GM19468 (cell line): ENCODE measurements at regions not wholly inside any gene's neighbourhood (a gene's known extent, or its start where the extent isn't known, plus 50 kb on each side); places are given as distances from the start of the nearest gene placed in this dataset.

Experiments used
- ATAC-seq: cut with Tn5 transposase; IDR thresholded peaks from one replicate; pipeline ENCODE4 v1.9.1; 2021; ENCODE audit warnings: mild to moderate bottlenecking, moderate library complexity, moderate number of reproducible peaks; ENCODE audit not compliant: unreplicated experiment; ENCODE audit errors: extremely low read depth

- ATAC-seq = no peak
Measured at GRCh38 chr1:50358962-50359361, 64.3 kb downstream of the DMRTA2 start.

DNA sequence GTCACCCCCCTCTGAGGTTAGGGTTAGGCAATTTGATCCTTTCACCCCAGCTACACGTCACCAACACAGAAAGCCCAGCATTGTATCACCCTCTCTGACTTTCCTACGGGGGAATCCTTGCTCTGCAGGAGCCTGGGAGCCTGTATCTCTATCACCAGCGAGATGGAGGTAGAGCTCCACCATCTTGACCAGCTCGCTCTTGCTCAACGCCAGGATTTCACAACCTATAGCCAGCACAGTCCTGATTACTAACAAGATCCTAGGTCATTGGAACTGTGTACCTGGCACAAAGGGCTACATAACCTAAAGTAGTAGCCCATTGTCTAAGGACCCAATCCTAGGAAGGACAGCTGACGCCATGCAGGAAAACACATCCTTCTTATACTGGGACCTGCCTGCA, 66.1 kb downstream of the DMRTA2 start:
- no peak for ATAC-seq

DNA sequence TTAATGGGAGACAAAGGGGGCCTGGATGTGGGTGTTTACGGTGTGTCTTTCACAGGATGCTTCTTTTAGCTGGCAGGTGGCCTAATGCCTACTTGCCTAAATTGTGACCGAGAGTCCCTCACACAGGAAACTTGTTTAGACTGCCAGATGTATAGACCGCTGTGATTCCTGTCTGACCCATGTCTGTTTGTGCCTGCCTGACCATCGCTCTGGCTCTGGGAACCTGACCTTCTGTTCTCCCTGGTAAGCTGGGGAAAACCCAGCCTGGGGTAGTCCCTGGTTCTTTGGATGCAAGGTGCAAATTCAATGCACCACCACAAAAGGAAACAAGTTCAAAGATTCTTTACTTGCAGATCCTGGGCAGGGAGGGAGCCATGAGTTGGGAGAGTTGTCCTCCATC, 68.4 kb downstream of the DMRTA2 start:
- ATAC-seq = no peak

- ATAC-seq = no peak
Measured at GRCh38 chr1:50352428-50352827, 70.8 kb downstream of the DMRTA2 start.

- ATAC-seq = no peak
Measured at GRCh38 chr1:50350868-50351267, 72.4 kb downstream of the DMRTA2 start.

- no peak for ATAC-seq
Measured at GRCh38 chr1:50350421-50350820, 72.8 kb downstream of the DMRTA2 start.

DNA sequence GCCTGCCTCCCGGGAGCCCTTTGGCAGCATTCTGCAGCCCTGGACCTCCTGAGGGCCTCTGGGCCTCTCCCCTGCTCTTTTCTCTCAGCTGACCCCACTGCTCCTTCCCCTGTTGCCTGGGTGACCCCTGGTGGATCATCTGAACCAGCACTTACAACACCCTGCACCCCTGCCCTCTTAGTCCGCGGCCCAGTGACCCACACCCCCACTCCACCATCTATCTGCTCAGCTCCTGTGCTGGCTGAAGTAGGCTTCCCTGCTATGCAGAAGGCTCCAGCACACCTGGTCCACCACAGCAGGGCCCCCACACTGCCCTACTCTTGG, 74.0 kb downstream of the DMRTA2 start:
- no peak for ATAC-seq

- ATAC-seq = no peak
Measured at GRCh38 chr1:50348449-50349241, 74.6 kb downstream of the DMRTA2 start.

DNA sequence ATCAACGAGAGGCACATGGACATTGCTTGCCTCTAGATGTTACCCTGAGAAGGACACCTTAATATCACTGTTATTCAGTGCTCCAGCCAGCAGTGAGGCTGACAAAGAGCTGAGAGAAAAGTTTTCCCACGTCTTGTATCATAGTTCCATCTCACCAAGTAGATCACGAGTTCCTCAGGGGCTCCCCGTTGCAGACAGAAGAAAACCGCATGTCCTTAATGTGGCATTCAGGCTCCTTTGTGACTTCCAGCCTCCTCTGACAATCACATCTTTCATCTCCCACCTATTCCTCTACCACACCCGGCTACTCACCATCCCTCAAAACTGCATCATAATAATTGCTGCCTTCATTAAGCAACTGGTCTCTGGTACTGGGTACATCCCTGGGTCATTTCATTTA, 75.3 kb downstream of the DMRTA2 start:
- no peak for ATAC-seq

DNA sequence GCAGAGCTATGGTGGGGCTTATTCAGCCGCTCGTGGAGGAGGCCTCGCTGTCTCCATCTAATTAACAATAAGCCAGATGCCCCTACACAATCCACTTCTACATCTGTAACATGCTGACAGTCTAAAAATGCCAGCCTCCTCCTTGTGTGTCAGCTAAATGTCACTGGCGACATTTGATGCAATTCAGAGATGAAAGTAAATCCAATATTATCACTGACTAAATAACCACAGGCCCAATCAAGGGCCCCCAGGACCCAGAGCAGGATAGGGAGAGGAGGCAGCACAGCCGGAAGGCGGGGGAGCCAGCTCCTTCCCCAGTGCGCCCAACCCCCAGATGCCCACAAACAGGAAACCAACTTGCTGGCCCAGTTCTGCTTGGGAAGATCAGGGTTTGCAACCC, 76.6 kb downstream of the DMRTA2 start:
- no peak for ATAC-seq

DNA sequence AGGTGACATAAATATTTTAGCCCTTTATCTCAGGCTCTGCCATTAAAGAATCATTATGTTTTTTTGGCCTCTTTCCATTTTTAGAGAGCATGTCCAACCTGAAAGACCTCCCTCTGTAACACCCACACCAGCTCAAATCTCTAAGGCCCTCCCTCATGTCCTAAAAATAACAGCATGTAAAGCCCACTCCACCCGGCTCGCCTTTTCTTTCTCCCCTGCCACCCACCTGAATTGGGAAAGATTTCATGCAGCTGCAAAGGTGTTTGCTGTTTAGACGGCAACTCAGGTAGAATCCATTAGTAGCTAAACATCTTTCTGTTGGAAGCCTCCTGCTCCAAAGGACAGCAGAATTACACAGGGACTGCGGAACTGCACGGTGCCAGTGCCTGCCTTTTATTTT, 79.9 kb downstream of the DMRTA2 start:
- ATAC-seq = no peak

DNA sequence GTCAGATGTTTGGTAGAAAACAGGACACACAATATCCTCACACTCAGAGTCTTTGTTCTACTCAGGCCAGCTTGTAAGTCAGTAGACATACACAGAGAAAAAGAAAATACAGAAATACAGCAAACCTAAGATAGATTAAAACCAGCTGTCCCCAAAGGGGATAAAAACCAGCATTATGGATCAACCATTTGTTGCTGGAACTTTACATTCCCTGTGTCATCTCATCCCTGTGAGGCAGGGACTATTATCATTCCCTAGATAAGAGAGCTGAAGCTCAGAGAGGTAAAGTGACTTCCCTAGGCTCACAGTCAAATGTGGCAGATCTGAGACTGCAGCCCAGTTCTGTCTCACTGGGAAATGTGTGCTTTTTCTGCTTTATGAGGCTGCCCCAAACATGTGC, 80.7 kb downstream of the DMRTA2 start:
- no peak for ATAC-seq

DNA sequence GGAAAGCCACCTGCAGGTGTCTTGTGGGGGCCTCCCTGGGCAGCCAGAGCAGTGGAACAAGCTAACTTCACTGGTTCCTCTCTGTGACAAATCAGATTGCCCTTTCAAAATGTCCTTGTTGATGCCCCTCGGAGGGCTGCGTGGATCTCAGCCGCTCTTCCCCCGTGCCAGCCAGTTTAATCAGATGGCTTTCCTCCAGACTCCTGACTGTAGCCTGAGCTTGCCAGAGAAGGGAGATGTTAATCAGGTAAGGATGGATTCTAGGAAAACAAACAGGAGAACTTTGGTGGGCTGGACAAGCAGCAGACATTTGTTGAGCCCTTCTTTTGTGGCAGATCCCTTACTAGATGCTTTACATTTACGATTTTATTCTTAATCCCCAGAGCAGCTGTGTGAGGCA, 88.2 kb downstream of the DMRTA2 start:
- no peak for ATAC-seq

DNA sequence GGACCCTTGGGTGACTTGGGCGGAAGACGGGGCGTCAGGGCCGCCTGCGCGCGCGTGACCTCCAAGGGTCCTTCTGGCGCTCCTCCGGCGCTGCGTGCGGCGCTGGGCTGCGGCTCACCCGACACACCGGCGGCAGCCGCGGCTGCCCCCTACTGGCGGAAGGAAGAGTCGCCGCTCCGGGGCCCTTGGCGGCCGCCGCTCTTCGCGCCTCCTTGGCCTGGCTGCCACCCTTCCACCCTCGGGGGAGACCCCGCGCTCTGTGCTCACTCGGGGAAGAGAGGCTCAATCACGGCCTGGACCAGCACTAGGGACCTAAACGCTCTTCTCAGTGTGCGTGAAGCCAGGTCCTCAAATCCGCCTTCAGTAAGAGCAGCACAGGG, 89.7 kb downstream of the DMRTA2 start:
- peak; percentile 37 for ATAC-seq

GRCh38 chr1:50332941-50333594, 90.2 kb downstream of the DMRTA2 start:
- peak; percentile 31 for ATAC-seq

- no peak for ATAC-seq
Measured at GRCh38 chr1:50329332-50329932, 93.8 kb downstream of the DMRTA2 start.

GRCh38 chr1:50328552-50328951, 94.7 kb downstream of the DMRTA2 start:
- no peak for ATAC-seq

- ATAC-seq = no peak
Measured at GRCh38 chr1:50326026-50326425, 97.2 kb downstream of the DMRTA2 start.

- no peak for ATAC-seq
Measured at GRCh38 chr1:50322579-50322978, 100.7 kb downstream of the DMRTA2 start.

DNA sequence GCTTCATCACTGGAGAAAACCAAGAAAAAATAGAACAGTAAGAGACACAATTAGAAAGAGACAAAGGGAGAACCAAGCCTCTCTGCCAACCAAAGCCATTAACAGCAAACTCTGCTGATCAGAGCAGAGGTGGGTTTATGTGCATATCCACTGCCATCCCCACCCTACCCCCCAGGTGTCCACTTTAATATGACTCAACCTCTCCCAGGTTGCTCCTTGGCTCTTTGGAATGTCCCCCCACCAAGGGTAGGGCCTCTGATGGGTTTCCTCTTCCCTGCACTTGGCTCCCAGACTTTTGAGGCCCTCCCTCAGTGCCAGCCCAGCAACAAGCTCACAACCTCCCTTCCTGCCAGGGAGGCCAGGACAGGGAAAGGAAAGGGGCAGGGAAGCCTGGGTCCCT, 104.8 kb downstream of the DMRTA2 start:
- ATAC-seq = no peak

- ATAC-seq = no peak
Measured at GRCh38 chr1:50308878-50309277, 114.4 kb downstream of the DMRTA2 start.

- no peak for ATAC-seq
Measured at GRCh38 chr1:50305808-50306207, 117.4 kb downstream of the DMRTA2 start.
